Bronchial epithelial cell (primary cell): ENCODE measurements at regions not wholly inside any gene's neighbourhood (a gene's known extent, or its start where the extent isn't known, plus 50 kb on each side); places are given as distances from the start of the nearest gene placed in this dataset.

Experiments used
- DNase-seq: peaks from one replicate; pipeline ENCODE4 v3.0.0-alpha.2; 2010; ENCODE audit warnings: low read depth
- FAIRE-seq: peaks from 2 replicates; lab custom pipeline; 2011; peaks lifted over from hg19 to GRCh38; lab: Jason Lieb, UNC
- H3K27me3 ChIP-seq: 2 replicates; pipeline ENCODE4 v1.5.1; 2011; ENCODE audit warnings: low read length; ENCODE audit not compliant: control insufficient read depth, insufficient read depth
- H3K36me3 ChIP-seq: 2 replicates; pipeline ENCODE4 v1.5.1; 2011; ENCODE audit warnings: low read length; ENCODE audit not compliant: control insufficient read depth, insufficient read depth
- H3K4me3 ChIP-seq: 2 replicates; pipeline ENCODE4 v1.5.1; 2011; ENCODE audit warnings: mild to moderate bottlenecking, low read depth, low read length, control low read depth
- TF ChIP-seq, protein P1 (sequence below): IDR thresholded peaks from 2 replicates; pipeline ENCODE4 v1.5.1; 2011; ENCODE audit warnings: mild to moderate bottlenecking, moderate library complexity, low read length, control low read depth, inconsistent platforms; ENCODE audit not compliant: insufficient read depth, severe bottlenecking

DNA sequence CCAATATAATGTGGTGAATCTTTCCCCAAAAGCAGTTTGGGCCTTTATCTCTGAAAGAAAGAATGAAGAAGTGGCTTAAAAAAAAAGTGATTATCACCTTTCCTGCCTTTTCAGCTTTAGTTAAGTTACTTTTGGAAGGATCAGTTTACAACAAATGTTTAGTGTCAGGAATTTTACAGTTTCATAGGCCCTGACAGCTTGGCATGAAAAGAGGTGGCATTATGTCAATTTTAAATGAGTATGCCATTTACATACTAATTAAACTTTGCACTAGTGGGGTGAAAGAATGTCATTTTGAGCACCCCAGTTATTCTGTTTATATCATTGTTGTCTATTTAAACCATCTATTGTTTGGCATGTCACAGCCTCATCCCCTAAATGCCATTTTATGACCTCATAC is 763.5 kb upstream of the FANCL start:
- no peaks in the 10 kb centered on the region for H3K27me3 ChIP-seq
- DNase-seq (no peak), FAIRE-seq (no peak)
- TF ChIP-seq, protein P1, sequence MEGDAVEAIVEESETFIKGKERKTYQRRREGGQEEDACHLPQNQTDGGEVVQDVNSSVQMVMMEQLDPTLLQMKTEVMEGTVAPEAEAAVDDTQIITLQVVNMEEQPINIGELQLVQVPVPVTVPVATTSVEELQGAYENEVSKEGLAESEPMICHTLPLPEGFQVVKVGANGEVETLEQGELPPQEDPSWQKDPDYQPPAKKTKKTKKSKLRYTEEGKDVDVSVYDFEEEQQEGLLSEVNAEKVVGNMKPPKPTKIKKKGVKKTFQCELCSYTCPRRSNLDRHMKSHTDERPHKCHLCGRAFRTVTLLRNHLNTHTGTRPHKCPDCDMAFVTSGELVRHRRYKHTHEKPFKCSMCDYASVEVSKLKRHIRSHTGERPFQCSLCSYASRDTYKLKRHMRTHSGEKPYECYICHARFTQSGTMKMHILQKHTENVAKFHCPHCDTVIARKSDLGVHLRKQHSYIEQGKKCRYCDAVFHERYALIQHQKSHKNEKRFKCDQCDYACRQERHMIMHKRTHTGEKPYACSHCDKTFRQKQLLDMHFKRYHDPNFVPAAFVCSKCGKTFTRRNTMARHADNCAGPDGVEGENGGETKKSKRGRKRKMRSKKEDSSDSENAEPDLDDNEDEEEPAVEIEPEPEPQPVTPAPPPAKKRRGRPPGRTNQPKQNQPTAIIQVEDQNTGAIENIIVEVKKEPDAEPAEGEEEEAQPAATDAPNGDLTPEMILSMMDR: no peak
- H3K36me3 ChIP-seq: no peaks in the 10 kb centered on the region
- H3K4me3 ChIP-seq: no peak overlapping the region

DNA sequence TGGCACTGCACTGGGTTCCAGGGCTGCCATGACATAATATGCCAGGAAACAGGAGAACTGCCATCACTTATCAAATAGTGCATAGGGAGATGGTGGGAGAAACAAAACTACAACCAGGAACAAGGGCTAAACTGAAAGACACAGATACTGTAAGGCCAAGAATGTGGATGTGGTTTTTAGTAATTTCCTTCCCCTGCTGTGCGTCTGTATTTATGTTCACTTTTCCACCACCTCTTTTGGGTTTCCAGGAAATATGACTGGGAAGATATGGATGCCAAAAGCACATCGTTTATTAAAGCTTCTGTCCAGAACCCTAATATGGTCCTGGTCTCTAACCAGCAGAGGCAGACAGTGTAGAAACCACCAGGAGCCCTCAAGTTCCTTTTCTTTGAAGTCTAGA is 759.7 kb upstream of the FANCL start:
- H3K27me3 ChIP-seq: no peaks in the 10 kb centered on the region
- H3K4me3 ChIP-seq: no peak overlapping the region
- DNase-seq (no peak), FAIRE-seq (no peak)
- TF ChIP-seq, protein P1: no peak
- no peaks in the 10 kb centered on the region for H3K36me3 ChIP-seq

DNA sequence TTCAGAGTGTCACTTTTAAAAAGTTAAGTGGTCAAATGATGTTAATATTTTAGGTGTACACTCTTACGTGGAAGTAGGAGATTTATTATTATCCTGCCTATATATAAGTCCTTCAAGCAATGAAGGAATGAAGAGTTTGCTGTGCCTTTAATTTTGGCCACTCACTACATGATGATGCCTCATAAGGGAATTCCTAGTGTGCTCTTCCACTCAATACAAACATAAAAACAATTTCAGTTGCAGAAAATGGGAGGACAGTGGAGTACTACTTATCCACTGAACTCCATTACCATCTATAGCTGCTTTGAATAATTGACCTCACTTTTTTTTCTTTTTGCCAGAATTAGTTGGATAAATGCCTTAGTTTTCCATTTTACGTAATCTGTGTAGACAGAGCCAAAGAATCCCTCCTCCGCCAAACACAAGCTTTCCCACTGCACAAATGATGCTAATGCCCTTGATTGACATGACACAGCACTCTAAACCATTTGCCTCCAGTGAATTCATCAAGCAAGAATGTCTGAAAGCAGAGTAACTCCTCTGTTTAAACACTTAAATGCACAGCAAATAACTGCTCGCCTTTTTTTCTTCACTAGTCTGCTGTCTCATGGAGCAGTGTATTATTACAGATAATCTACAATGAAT is 751.1 kb upstream of the FANCL start:
- FAIRE-seq (no peak), DNase-seq (no peak)
- H3K27me3 ChIP-seq: no peaks in the 10 kb centered on the region
- TF ChIP-seq, protein P1: no peak
- no peak overlapping the region for H3K4me3 ChIP-seq
- H3K36me3 ChIP-seq: no peaks in the 10 kb centered on the region

DNA sequence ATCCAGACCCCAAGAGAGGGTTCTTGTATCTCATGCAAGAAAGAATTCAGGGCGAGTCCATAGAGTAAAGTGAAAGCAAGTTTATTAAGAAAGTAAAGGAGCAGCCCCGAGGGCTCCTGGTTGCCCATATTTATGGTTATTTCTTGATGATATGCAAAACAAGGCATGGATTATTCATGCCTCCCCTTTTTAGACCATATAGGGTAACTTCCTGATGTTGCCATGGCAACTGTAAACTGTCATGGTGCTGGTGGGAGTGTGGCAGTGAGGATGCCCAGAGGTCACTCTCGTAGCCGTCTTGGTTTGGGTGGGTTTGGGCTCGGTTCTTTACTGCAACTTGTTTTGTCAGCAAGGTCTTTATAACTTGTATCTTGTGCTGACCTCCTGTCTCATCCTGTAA is 750.2 kb upstream of the FANCL start:
- no peak for DNase-seq
- TF ChIP-seq, protein P1: no peak
- FAIRE-seq: no peak
- Histone ChIP-seq H3K4me3 (no peak overlapping the region), H3K27me3 (no peaks in the 10 kb centered on the region), H3K36me3 (no peaks in the 10 kb centered on the region)

DNA sequence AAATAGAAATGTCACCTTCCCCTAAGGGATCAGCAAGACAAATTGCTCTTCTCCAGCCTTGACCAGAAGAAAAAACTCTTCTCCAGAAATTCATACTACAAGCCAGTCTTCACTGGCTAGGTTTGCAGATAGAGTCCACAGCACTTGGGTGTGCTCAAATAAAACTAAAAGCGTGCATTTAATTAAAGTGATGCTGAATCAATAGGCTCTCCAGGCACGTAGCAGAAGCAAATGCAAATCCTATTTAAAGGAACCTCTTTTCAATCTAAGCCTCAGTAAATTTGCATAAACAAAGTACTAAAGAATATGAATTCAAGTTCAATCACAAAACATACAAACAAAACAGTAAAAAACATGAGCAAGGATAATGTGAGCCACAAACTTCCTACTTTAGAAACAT is 744.4 kb upstream of the FANCL start:
- DNase-seq (no peak), FAIRE-seq (no peak)
- no peaks in the 10 kb centered on the region for H3K27me3 ChIP-seq
- TF ChIP-seq, protein P1: no peak
- no peak overlapping the region for H3K4me3 ChIP-seq
- H3K36me3 ChIP-seq: no peaks in the 10 kb centered on the region

DNA sequence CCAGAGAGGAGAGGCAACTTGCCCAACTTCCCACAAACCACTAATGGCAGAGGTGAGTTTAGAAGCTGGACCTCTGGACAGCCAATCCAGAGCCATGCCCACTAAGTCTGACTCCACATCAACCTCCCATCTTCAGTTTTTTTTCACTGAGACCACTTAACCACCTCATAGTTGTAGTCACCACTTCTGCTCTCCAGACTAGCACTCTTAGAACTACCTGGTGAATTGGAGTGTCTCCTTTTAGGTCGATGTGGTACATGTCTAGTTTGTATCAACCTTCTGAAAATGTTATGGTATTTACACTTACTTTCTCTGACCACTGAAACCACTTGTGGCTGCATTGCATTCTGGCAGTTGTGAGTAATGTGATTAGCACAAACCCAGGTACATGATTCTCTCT is 743.6 kb upstream of the FANCL start:
- TF ChIP-seq, protein P1: no peak
- Histone ChIP-seq H3K27me3 (no peaks in the 10 kb centered on the region), H3K36me3 (no peaks in the 10 kb centered on the region), H3K4me3 (no peak overlapping the region)
- DNase-seq (no peak), FAIRE-seq (no peak)
